GM12872 (cell line): ENCODE measurements at regions not wholly inside any gene's neighbourhood (a gene's known extent, or its start where the extent isn't known, plus 50 kb on each side); places are given as distances from the start of the nearest gene placed in this dataset.

Source experiments
- CTCF ChIP-seq: IDR thresholded peaks from 3 replicates; pipeline ENCODE4 v1.5.1; 2011; ENCODE audit warnings: low read depth, mild to moderate bottlenecking, low read length, moderate library complexity; ENCODE audit not compliant: insufficient read depth

GRCh38 chrX:7215842-7216241, 67.9 kb upstream of the PUDP start:
- TF ChIP-seq CTCF = no peak

GRCh38 chrX:7214251-7214650, 66.3 kb upstream of the PUDP start:
- TF ChIP-seq CTCF = no peak

GRCh38 chrX:7205037-7205577, 57.2 kb upstream of the PUDP start:
- no peak for TF ChIP-seq CTCF

GRCh38 chrX:7204619-7205018, 56.7 kb upstream of the PUDP start:
- no peak for TF ChIP-seq CTCF

GRCh38 chrX:7202206-7202605, 54.3 kb upstream of the PUDP start:
- no peak for TF ChIP-seq CTCF

- no peak for TF ChIP-seq CTCF
These were observed 53.5 kb upstream of the PUDP start for GRCh38 chrX:7201496-7201895.

- no peak for TF ChIP-seq CTCF
These were observed 50.5 kb upstream of the PUDP start for GRCh38 chrX:7198499-7198898.
